ENCODE measurements at regions not wholly inside any gene's neighbourhood (a gene's known extent, or its start where the extent isn't known, plus 50 kb on each side); places are given as distances from the start of the nearest gene placed in this dataset.

GRCh38 chr3:110629917-110630316, 441.7 kb upstream of the NECTIN3 start:
- TF ChIP-seq, protein P1, sequence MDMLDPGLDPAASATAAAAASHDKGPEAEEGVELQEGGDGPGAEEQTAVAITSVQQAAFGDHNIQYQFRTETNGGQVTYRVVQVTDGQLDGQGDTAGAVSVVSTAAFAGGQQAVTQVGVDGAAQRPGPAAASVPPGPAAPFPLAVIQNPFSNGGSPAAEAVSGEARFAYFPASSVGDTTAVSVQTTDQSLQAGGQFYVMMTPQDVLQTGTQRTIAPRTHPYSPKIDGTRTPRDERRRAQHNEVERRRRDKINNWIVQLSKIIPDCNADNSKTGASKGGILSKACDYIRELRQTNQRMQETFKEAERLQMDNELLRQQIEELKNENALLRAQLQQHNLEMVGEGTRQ (CRISPR knock-in tag; IDR thresholded peaks at IDR 0.05): no peak
- TF ChIP-seq POLR2AphosphoS5 (IDR thresholded peaks at IDR 0.05; ENCODE audit: control insufficient read depth, insufficient read depth, low read depth, low read length) (no peak), ZNF445 (CRISPR knock-in tag; IDR thresholded peaks at IDR 0.05; ENCODE audit: low read depth) (no peak), EP300 (IDR thresholded peaks at IDR 0.05; ENCODE audit: low read length) (no peak), ZFX (CRISPR knock-in tag; IDR thresholded peaks at IDR 0.05) (no peak), MTF1 (CRISPR knock-in tag; IDR thresholded peaks at IDR 0.05; ENCODE audit: borderline replicate concordance) (no peak), JUND (IDR thresholded peaks at IDR 0.05; ENCODE audit: borderline replicate concordance, low read depth, low read length) (no peak), JUND (tag; IDR thresholded peaks at IDR 0.05; ENCODE audit: borderline replicate concordance, low read depth, low read length) (no peak)

Data from K562 (cell line).